ENCODE measurements at regions not wholly inside any gene's neighbourhood (a gene's known extent, or its start where the extent isn't known, plus 50 kb on each side); places are given as distances from the start of the nearest gene placed in this dataset.
A peak's percentile ranks its signal among the peaks of the same experiment; 100 is the strongest.

DNA sequence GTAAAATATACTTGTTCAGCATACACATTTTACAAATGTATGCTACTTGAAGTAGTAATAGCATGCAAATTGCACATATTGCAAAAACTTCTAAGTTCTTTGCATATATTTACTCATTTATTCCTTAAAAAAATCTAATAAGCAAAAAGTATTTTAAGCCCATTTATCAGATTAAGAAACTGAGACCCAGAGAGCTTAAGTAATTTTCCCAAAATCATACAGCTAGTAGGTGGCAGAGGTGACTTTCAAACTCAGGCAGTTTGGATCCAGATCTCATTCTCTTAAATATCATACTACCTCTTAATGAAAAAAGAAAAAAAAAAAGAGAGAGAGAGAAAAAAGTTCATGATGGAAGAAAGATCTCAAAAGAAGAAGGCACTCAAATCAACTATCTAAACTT lies 157.9 kb downstream of the RPS12 start:
- Mint-ChIP-seq H3K9me3 (no peaks in the 10 kb centered on the region), H3K27me3 (peaks cover 13% of the 10 kb centered on the region), H3K4me1 (no peaks in the 10 kb centered on the region), H3K4me3 (no peak overlapping the region), H3K36me3 (ENCODE audit: low read depth) (no peaks in the 10 kb centered on the region), H3K27ac (no peak overlapping the region)
- no peak for DNase-seq
- intact Hi-C loops (cut with micrococcal nuclease), result no loop called here

DNA sequence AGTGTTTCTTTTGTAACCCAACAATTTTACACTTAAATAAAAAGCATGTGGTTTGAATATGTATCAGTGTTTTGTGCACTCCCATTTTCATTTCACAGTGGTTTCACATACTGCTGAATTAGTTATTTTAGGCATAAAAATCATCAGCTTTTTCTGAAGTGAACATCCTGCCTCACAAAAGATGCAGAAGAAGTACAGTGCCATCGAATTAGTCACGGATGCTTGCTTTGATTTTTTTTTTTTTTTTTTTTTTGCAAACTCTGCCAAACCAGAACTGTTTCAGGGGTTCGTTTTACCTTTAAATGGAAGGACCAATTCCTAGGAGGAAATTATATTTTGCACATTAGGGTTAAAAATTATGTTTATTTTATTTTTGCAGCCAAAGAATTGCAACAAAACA lies 158.6 kb downstream of the RPS12 start:
- intact Hi-C loops (cut with micrococcal nuclease), result no loop called here
- no peak overlapping the region for H3K27ac Mint-ChIP-seq

DNA sequence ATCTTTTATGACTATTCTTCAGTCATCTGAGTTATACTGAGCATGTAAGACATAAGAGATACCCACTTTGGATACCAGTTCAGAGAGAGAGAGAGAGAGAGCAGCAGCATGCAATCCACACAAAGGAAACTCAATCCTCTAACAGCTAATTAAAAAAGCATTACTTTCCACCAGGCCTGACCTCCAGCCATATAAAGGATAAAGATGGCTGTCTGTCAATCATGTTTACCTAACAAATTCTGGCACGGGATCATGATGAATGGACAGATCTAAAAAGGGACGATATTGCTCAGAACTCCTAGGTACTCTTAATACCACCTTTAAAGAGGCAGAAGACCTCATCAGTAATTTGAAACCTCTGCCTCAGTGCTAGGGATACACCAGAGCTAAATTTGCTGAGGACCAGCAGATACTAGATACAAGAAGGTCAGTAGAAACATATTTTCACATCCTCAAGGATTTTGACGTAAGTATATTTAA lies 159.2 kb downstream of the RPS12 start:
- Mint-ChIP-seq H3K36me3 (ENCODE audit: low read depth) (no peaks in the 10 kb centered on the region), H3K27ac (no peak overlapping the region), H3K27me3 (peaks cover 17% of the 10 kb centered on the region), H3K4me1 (no peaks in the 10 kb centered on the region), H3K4me3 (no peak overlapping the region), H3K9me3 (no peaks in the 10 kb centered on the region)
- no peak for DNase-seq
- intact Hi-C loops (cut with micrococcal nuclease), result no loop called here

More for the DNA sequence above, 158.6 kb downstream of the RPS12 start:
- Mint-ChIP-seq H3K9me3 (no peaks in the 10 kb centered on the region), H3K4me1 (no peaks in the 10 kb centered on the region), H3K36me3 (ENCODE audit: low read depth) (no peaks in the 10 kb centered on the region), H3K4me3 (no peak overlapping the region), H3K27me3 (peaks cover 14% of the 10 kb centered on the region)
- no peak for DNase-seq

DNA sequence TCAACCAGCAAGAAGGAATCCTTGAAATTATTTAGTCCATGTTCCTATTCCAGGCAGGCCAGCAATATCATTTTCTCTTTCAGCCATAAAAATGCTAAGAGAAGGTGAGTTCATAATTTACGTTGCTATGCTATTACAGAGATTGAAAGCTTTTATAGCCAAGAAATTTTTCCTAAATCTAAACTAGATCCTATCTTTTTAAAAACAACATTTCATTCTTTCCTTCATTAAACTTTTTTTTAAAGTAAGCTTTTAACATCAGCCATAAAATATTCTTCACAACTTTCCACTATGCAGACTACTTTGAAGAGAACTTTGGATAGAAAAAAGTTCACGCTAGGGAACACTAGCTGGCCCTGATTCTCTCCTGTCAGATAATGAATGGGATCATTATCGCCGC lies 159.8 kb downstream of the RPS12 start:
- Mint-ChIP-seq H3K4me3 (no peak overlapping the region), H3K9me3 (no peaks in the 10 kb centered on the region), H3K27ac (no peak overlapping the region), H3K4me1 (no peaks in the 10 kb centered on the region), H3K27me3 (peaks cover 18% of the 10 kb centered on the region), H3K36me3 (ENCODE audit: low read depth) (no peaks in the 10 kb centered on the region)
- intact Hi-C loops (cut with micrococcal nuclease), result no loop called here
- no peak for DNase-seq

DNA sequence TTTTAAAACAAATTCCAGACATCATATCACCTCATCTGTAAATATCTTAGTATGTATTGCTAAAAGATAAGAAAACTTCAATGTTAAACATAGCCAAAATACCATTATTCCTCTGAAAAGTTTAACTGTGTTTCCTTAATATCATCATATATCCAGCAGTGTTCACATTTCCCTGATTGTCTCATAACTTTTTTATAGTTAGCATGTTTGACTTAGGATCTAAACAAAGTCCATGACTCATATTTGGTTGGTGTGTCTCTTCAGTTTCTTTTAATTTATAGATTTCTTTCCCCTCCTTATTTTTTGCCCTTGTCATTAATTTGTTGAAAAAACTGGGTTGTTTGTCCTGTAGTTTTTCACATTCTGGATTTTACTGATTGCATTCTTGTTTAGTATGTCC lies 163.0 kb downstream of the RPS12 start:
- peaks cover 17% of the 10 kb centered on the region for H3K27me3 Mint-ChIP-seq
- H3K4me1 Mint-ChIP-seq, result no peaks in the 10 kb centered on the region
- no peaks in the 10 kb centered on the region for H3K36me3 Mint-ChIP-seq (ENCODE audit: low read depth)
- no peaks in the 10 kb centered on the region for H3K9me3 Mint-ChIP-seq
- H3K4me3 Mint-ChIP-seq, result no peak overlapping the region
- no peak overlapping the region for H3K27ac Mint-ChIP-seq
- no peak for DNase-seq
- intact Hi-C loops (cut with micrococcal nuclease), result no loop called here

DNA sequence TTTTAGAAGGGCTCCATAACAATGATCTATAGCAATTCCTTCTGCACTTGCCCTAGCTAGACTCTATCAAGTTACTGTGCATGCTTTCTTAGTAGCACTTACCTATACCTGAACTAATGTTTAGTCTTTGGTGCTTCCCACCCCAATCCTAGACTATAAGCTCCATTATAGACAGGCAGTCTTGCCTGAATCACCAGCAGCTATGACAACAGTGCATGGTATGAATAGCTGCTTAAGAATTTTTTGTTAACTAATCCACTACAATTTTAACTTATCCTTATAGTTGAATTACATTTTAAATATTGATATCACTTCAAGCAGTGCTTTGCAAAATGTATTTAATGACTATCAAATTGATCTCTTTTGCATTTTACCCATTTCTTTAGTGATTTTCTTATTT lies 164.3 kb downstream of the RPS12 start:
- Mint-ChIP-seq H3K9me3 (no peaks in the 10 kb centered on the region), H3K4me3 (no peak overlapping the region), H3K27me3 (peaks cover 14% of the 10 kb centered on the region), H3K27ac (no peak overlapping the region), H3K4me1 (no peaks in the 10 kb centered on the region), H3K36me3 (ENCODE audit: low read depth) (no peaks in the 10 kb centered on the region)
- intact Hi-C loops (cut with micrococcal nuclease), result no loop called here
- no peak for DNase-seq

DNA sequence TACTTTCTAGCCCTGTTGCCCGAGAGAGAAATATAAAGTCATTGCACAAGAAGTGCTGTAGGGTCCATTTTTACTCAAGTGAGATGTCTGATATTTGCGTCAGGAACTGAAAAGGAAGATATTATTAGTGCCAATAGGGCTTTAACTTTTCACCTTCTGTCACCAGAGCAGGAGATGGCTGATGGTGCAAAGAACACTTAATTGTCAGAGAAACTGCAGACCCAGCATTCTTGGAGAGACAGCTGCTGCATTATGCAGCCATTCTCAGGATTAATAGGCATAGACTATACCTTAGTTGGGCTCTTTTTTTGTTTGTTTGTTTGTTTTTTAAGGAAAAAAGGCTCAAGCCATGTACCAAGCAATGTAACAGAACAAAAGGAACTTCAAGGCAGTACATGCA lies 179.4 kb downstream of the RPS12 start:
- Mint-ChIP-seq H3K27me3 (peaks cover 4% of the 10 kb centered on the region), H3K4me1 (no peaks in the 10 kb centered on the region), H3K9me3 (no peaks in the 10 kb centered on the region), H3K36me3 (ENCODE audit: low read depth) (no peaks in the 10 kb centered on the region), H3K27ac (no peak overlapping the region), H3K4me3 (no peak overlapping the region)
- intact Hi-C loops (cut with micrococcal nuclease), result no loop called here
- DNase-seq, result no peak

DNA sequence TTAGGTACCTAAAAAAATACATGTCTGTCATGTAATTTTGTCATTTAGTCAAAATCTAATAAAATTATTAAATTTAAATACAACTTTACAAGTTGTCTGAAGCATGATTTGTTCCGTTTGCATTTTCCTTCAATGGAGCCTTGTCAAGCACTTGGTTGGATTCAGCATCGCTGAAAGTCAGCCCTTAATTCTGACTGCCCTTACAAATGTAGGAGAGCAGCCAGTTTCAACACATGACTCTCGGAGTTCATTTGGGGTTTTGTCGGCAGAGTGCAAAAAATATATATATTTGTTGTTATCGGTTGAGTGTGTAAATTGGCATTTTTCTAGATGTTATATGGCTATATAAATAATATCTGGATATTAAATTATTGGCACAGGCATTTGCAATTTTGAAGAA lies 180.6 kb downstream of the RPS12 start:
- intact Hi-C loops (cut with micrococcal nuclease), result no loop called here

DNA sequence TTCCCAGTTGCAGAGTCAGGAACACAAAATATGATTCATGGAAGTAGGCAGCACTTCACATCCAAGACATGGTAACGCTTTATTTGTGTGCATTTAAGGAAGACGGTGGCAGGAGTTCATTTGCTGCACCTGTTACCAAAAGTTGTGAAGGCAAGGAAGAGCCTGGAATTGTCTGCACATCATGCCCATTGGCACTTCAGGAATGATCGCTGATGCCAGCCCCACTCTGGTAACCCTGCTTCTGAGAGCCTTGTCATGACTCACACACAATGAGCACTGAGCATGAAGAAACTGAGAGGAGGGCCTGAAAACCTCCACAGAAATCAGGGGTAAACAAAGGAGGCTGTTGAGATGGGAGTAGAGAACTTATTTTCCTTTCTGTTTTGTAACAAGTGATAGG lies 181.1 kb downstream of the RPS12 start:
- no peaks in the 10 kb centered on the region for H3K9me3 Mint-ChIP-seq
- peaks cover 2% of the 10 kb centered on the region for H3K27me3 Mint-ChIP-seq
- intact Hi-C loops (cut with micrococcal nuclease), result no loop called here
- H3K4me3 Mint-ChIP-seq, result no peak overlapping the region
- no peak overlapping the region for H3K27ac Mint-ChIP-seq
- no peaks in the 10 kb centered on the region for H3K4me1 Mint-ChIP-seq
- no peak for DNase-seq
- no peaks in the 10 kb centered on the region for H3K36me3 Mint-ChIP-seq (ENCODE audit: low read depth)

More for the DNA sequence above, 180.6 kb downstream of the RPS12 start:
- DNase-seq, result no peak
- Mint-ChIP-seq H3K36me3 (ENCODE audit: low read depth) (no peaks in the 10 kb centered on the region), H3K27me3 (peaks cover 3% of the 10 kb centered on the region), H3K9me3 (no peaks in the 10 kb centered on the region), H3K4me1 (no peaks in the 10 kb centered on the region), H3K4me3 (no peak overlapping the region), H3K27ac (no peak overlapping the region)

DNA sequence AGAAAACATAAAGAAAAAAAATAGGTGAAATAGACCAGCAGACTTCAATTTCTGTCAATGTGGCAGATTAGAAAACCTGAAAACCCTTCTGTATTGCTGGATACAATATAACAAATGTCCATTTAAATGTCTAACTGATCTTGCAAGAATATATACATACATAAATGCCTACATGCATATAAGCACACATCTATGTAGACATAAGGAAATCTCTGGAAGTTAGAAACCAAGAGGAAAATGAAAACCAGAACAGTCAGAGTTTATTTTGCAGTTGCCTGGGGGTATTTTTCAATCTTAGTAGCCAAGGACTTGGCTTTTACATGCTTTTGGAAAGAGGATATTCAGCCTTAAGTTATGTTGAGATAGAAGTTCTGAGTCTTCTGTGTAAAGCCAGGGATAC lies 184.0 kb downstream of the RPS12 start:
- Mint-ChIP-seq H3K27ac (no peak overlapping the region), H3K27me3 (peaks cover 5% of the 10 kb centered on the region), H3K4me1 (no peaks in the 10 kb centered on the region), H3K4me3 (no peak overlapping the region), H3K36me3 (ENCODE audit: low read depth) (no peaks in the 10 kb centered on the region), H3K9me3 (no peaks in the 10 kb centered on the region)
- DNase-seq, result no peak
- intact Hi-C loops (cut with micrococcal nuclease), result no loop called here

DNA sequence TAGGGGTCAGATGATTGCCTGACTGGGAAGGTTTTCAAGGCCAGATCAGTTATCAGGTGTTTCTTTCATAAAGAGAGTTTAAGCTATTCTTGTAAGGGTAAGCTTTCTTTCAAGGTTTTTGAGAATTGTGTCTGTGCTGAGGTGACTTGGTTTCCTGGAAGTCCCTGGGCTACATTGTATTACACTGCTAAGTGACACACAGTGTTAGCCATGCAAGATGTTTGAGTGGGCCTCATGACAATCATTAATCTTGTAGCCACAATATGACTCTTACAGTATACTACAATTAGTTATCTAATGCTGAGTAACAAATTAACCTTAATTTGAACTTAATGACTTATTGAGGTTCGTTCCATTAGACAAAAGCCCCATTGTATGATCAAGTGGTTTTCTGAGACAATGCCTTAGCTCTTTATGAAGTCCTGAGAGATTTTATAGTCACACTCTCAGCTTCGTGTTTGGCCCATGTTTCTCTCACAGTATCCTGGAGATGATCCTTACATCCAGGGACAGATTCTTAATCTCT lies 186.7 kb downstream of the RPS12 start:
- no peaks in the 10 kb centered on the region for H3K9me3 Mint-ChIP-seq
- no peaks in the 10 kb centered on the region for H3K36me3 Mint-ChIP-seq (ENCODE audit: low read depth)
- H3K4me3 Mint-ChIP-seq, result no peak overlapping the region

DNA sequence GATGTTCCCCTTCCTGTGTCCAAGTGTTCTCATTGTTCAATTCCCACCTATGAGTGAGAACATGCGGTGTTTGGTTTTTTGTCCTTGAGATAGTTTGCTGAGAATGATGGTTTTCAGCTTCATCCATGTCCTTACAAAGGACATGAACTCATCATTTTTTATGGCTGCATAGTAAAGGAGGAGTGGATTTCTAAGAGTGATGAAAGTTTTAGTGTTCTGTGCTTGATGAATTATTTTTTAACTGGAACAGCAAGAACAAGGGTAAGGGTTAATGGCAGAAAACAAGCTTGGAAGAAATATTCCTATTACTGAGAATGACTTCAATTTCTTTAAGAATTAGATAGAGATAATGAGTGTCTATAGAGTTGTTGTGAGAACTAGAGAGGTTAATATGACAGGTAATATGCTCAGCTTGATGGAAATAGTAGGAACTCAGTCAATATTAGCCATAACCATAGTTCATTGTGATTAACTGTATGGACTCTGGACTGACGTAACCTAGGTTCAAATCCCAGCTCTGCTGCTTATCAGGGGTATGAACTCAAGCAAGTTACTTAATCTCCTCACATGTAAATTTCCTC lies 190.0 kb downstream of the RPS12 start:
- Mint-ChIP-seq H3K9me3 (no peaks in the 10 kb centered on the region), H3K36me3 (ENCODE audit: low read depth) (no peaks in the 10 kb centered on the region), H3K4me1 (no peaks in the 10 kb centered on the region), H3K27ac (no peak overlapping the region), H3K27me3 (peaks cover 5% of the 10 kb centered on the region), H3K4me3 (no peak overlapping the region)
- intact Hi-C loops (cut with micrococcal nuclease), result no loop called here
- DNase-seq, result no peak

More for the DNA sequence above, 186.7 kb downstream of the RPS12 start:
- DNase-seq, result no peak
- Mint-ChIP-seq H3K27ac (no peak overlapping the region), H3K4me1 (no peaks in the 10 kb centered on the region), H3K27me3 (peaks cover 5% of the 10 kb centered on the region)
- intact Hi-C loops (cut with micrococcal nuclease), result no loop called here

DNA sequence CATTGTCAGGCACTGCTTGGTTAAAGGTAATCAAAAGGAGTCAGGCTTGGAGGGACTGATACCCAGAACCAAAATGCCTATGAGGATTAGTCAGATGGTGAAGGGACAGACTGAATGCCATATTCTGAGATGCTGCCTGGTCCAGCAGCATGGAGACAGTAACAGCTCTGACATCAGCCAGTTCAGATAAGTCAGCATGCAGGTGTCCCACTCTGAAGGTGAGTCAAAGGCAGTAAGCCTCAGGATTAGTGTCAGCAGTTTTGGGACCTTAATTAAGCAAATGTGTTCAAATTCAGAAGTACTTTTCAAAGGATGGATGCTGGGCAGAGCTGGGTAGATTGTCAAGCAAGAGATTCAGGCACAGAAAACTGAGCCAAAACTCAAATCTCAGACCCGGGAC lies 198.4 kb downstream of the RPS12 start:
- H3K4me1 Mint-ChIP-seq, result no peaks in the 10 kb centered on the region
- H3K4me3 Mint-ChIP-seq, result no peak overlapping the region
- intact Hi-C loops (cut with micrococcal nuclease), result no loop called here

DNA sequence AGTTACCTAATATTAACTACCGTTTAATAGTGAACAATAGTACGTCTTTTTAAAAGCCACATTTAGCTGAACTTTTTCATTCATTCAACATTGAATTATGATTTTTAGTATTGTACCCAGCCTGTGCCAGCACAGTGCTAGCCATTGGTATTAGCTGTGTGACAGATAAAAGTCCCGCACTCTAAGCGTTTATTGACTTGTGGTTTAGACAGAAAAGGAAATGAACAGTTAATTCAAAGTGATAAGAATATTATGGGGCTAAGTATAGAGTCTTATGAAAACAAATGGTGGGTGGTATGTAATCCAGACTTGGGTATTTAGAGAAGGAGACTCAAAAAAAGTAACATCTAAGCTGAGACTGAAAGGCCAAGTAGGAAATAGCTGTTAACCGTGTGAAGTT lies 202.3 kb downstream of the RPS12 start:
- peak; percentile 3 for DNase-seq
- H3K4me1 Mint-ChIP-seq, result no peaks in the 10 kb centered on the region
- no peak overlapping the region for H3K27ac Mint-ChIP-seq
- no peaks in the 10 kb centered on the region for H3K36me3 Mint-ChIP-seq (ENCODE audit: low read depth)
- no peak overlapping the region for H3K4me3 Mint-ChIP-seq
- H3K9me3 Mint-ChIP-seq, result no peaks in the 10 kb centered on the region
- peaks cover 1% of the 10 kb centered on the region for H3K27me3 Mint-ChIP-seq
- intact Hi-C loops (cut with micrococcal nuclease), result no loop called here

More for the DNA sequence above, 198.4 kb downstream of the RPS12 start:
- H3K36me3 Mint-ChIP-seq (ENCODE audit: low read depth), result no peaks in the 10 kb centered on the region
- no peak overlapping the region for H3K27ac Mint-ChIP-seq
- H3K27me3 Mint-ChIP-seq, result peaks cover 5% of the 10 kb centered on the region
- DNase-seq, result no peak
- no peaks in the 10 kb centered on the region for H3K9me3 Mint-ChIP-seq

DNA sequence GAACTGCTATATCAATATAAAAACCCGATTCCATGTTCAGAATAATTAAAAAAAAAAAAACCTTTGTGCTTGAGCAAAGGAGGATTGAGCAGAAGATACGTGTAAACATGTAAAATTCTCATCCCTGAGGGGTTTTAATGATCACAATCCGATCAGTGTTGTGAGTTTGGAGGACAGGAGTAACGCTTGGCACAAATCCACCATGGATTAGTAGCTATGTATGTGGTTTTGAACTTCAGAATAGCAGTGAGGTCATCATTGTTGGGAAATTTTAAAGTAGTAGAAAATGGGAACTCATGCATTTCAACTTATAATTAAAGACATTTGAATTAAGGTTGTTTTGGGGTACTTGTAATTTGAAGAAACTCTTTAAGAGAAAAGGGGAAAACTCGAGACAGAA lies 203.2 kb downstream of the RPS12 start:
- H3K4me3 Mint-ChIP-seq, result no peak overlapping the region
- intact Hi-C loops (cut with micrococcal nuclease), result no loop called here
- no peak overlapping the region for H3K27ac Mint-ChIP-seq

More for the DNA sequence above, 203.2 kb downstream of the RPS12 start:
- DNase-seq, result no peak
- Mint-ChIP-seq H3K9me3 (no peaks in the 10 kb centered on the region), H3K36me3 (ENCODE audit: low read depth) (no peaks in the 10 kb centered on the region), H3K27me3 (peaks cover 1% of the 10 kb centered on the region), H3K4me1 (no peaks in the 10 kb centered on the region)

All from activated CD4-positive, alpha-beta T cell treated with anti-CD3 and anti-CD28 coated beads, Interleukin-2, amount 10 ng/mL, durations not matched to agents 24 days and 14 days (primary cell).